ENCODE measurements at regions not wholly inside any gene's neighbourhood (a gene's known extent, or its start where the extent isn't known, plus 50 kb on each side); places are given as distances from the start of the nearest gene placed in this dataset.

DNA sequence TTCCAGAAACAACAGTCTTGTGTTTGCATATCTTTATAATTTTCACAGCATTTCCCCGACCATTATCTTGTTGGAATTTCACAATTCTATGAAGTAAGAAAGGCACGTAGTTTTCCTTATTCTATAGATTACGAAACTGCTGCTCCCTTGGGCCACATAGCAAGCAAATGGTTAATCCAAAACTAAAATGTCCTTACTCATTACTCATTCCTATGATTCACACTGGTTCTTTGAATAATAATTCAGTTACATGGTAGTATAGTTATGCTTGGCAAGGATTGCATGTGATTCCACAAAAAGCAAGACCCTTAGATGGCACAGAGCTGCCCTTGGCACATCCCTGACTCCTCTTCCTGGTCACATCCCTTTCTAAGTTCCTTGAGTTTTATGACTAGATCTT is 51.2 kb downstream of the OR13H1 start:
- no peak for TF ChIP-seq POLR2AphosphoS5 (IDR thresholded peaks at IDR 0.05)
- TF ChIP-seq, protein P1, sequence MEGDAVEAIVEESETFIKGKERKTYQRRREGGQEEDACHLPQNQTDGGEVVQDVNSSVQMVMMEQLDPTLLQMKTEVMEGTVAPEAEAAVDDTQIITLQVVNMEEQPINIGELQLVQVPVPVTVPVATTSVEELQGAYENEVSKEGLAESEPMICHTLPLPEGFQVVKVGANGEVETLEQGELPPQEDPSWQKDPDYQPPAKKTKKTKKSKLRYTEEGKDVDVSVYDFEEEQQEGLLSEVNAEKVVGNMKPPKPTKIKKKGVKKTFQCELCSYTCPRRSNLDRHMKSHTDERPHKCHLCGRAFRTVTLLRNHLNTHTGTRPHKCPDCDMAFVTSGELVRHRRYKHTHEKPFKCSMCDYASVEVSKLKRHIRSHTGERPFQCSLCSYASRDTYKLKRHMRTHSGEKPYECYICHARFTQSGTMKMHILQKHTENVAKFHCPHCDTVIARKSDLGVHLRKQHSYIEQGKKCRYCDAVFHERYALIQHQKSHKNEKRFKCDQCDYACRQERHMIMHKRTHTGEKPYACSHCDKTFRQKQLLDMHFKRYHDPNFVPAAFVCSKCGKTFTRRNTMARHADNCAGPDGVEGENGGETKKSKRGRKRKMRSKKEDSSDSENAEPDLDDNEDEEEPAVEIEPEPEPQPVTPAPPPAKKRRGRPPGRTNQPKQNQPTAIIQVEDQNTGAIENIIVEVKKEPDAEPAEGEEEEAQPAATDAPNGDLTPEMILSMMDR (IDR thresholded peaks at IDR 0.05): no peak
- no peak for TF ChIP-seq POLR2A (IDR thresholded peaks at IDR 0.05; ENCODE audit: low read depth)
- TF ChIP-seq EP300 (IDR thresholded peaks at IDR 0.05): no peak
